ENCODE measurements at regions not wholly inside any gene's neighbourhood (a gene's known extent, or its start where the extent isn't known, plus 50 kb on each side); places are given as distances from the start of the nearest gene placed in this dataset.

DNA sequence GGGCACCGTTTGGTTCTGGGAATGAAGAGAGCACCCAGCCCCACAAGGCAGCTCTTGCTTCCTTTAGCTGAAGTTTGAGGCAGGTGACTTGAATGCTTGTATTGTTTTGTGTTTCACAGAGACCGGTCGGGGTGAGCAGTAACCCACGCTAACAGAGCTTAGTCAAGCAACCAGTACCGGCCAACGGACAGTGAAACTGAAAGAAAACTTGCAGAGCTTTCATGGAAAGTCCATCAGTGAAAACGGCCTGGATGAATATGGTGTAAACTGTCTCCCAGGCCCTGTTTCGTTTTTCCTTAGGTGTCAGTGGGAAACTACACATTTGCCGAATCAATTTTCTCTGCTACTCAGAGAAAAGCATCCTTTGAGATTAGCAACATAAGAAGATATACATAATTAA, 101.1 kb downstream of the LYZL1 start:
- Histone ChIP-seq H2BK15ac (ENCODE audit: low read length) (no peak overlapping the region), H3K79me1 (ENCODE audit: low read depth, low read length) (no peaks in the 10 kb centered on the region), H2AK5ac (ENCODE audit: low read depth, low read length) (no peak overlapping the region), H3K14ac (ENCODE audit: low read length) (no peak overlapping the region), H2AFZ (ENCODE audit: low read length) (no peak overlapping the region), H2BK12ac (ENCODE audit: low read length) (no peak overlapping the region), H3K4me1 (ENCODE audit: control insufficient read depth in 2 of 2, insufficient read depth in 1 of 2, low read depth in 1 of 2, low read length in 2 of 2) (no peaks in the 10 kb centered on the region), H3K27me3 (ENCODE audit: control insufficient read depth in 3 of 3, insufficient read depth in 3 of 3, low read depth in 1 of 3, low read length in 3 of 3) (no peaks in the 10 kb centered on the region), H2BK120ac (ENCODE audit: low read depth, low read length) (no peak overlapping the region), H3K18ac (ENCODE audit: low read length) (no peak overlapping the region), H4K91ac (ENCODE audit: low read depth, low read length, poor library complexity) (no peak overlapping the region), H2BK5ac (ENCODE audit: low read length) (no peak overlapping the region), H3K27ac (replicated peaks; ENCODE audit: low read length) (no peak overlapping the region), H3K4me3 (ENCODE audit: low read length in 2 of 2) (no peak overlapping the region), H3K9ac (ENCODE audit: low read depth, low read length, poor library complexity) (no peak overlapping the region), H4K8ac (ENCODE audit: low read depth, low read length) (no peak overlapping the region), H3K23ac (ENCODE audit: low read depth, low read length, poor library complexity) (no peak overlapping the region), H3K4ac (ENCODE audit: low read length) (no peak overlapping the region), H3K9me3 (replicated peaks in 1 of 2; ENCODE audit: control insufficient read depth in 2 of 2, insufficient read depth in 1 of 2, low read depth in 1 of 2, low read length in 2 of 2) (no peaks in the 10 kb centered on the region), H3K36me3 (replicated peaks in 1 of 2; ENCODE audit: control insufficient read depth in 2 of 2, insufficient read depth in 2 of 2, low read length in 2 of 2) (no peaks in the 10 kb centered on the region), H3K4me2 (ENCODE audit: insufficient read depth, low read length, poor library complexity, severe bottlenecking) (no peak overlapping the region)
- WGBS, 2 donors (ENCODE audit: extremely low coverage in 2 of 2, insufficient read length in 2 of 2, insufficient replicate concordance in 1 of 2), result no CpG with 5 or more reads among the region's 9 CpGs
- no peak for DNase-seq (ENCODE audit: low spot score)

GRCh38 chr10:29392376-29393021, 103.6 kb downstream of the LYZL1 start:
- Histone ChIP-seq H2BK5ac (ENCODE audit: low read length) (no peak overlapping the region), H4K8ac (ENCODE audit: low read depth, low read length) (no peak overlapping the region), H3K27me3 (ENCODE audit: control insufficient read depth in 3 of 3, insufficient read depth in 3 of 3, low read depth in 1 of 3, low read length in 3 of 3) (peaks cover 0 to 3% (median 0%) of the 10 kb centered on the region in 3 experiments), H3K4me2 (ENCODE audit: insufficient read depth, low read length, poor library complexity, severe bottlenecking) (no peak overlapping the region), H2BK12ac (ENCODE audit: low read length) (no peak overlapping the region), H3K79me1 (ENCODE audit: low read depth, low read length) (no peaks in the 10 kb centered on the region), H2AFZ (ENCODE audit: low read length) (no peak overlapping the region), H3K9ac (ENCODE audit: low read depth, low read length, poor library complexity) (no peak overlapping the region), H3K36me3 (replicated peaks in 1 of 2; ENCODE audit: control insufficient read depth in 2 of 2, insufficient read depth in 2 of 2, low read length in 2 of 2) (no peaks in the 10 kb centered on the region), H3K23ac (ENCODE audit: low read depth, low read length, poor library complexity) (no peak overlapping the region), H2BK120ac (ENCODE audit: low read depth, low read length) (no peak overlapping the region), H3K4ac (ENCODE audit: low read length) (no peak overlapping the region), H3K4me3 (ENCODE audit: low read length in 2 of 2) (no peak overlapping the region), H3K4me1 (ENCODE audit: control insufficient read depth in 2 of 2, insufficient read depth in 1 of 2, low read depth in 1 of 2, low read length in 2 of 2) (no peaks in the 10 kb centered on the region), H3K9me3 (replicated peaks in 1 of 2; ENCODE audit: control insufficient read depth in 2 of 2, insufficient read depth in 1 of 2, low read depth in 1 of 2, low read length in 2 of 2) (no peaks in the 10 kb centered on the region), H2AK5ac (ENCODE audit: low read depth, low read length) (no peak overlapping the region), H3K14ac (ENCODE audit: low read length) (no peak overlapping the region), H3K27ac (replicated peaks; ENCODE audit: low read length) (no peak overlapping the region), H2BK15ac (ENCODE audit: low read length) (no peak overlapping the region), H4K91ac (ENCODE audit: low read depth, low read length, poor library complexity) (no peak overlapping the region), H3K18ac (ENCODE audit: low read length) (no peak overlapping the region)
- no CpG with 5 or more reads among the region's 4 CpGs for WGBS, 2 donors (ENCODE audit: extremely low coverage in 2 of 2, insufficient read length in 2 of 2, insufficient replicate concordance in 1 of 2)
- DNase-seq (ENCODE audit: low spot score), result peak; percentile 32

DNA sequence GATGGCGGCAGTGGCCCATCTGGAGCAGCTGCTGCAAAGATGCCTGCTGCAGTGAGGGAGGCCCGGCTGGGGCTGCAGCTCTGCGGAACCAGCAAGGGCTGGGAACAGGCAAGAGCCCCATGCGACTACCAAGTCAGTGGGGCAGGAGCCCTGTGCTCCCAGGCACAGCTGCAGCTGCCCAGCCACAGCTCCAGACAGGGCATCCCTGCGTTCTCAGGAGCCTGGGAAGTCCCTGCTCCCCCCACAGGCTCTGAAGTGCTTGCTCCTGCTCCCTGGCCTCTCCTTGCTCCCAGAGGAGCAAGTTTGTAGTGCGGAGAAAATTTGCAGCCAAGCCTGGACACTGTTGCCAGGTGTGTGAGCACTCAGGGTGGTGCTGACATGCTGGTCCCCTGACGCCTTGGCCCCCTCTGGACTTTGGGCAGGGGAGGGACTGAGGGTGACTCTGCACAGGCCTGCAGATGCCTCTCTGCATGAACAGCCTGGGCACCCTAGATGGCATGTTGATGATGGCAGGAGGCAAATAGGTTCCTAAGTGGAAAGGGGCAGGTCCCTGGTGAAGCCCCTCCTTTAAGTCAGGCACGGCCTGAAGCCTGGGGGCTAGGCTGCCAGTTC, 105.6 kb downstream of the LYZL1 start:
- WGBS, 2 donors (ENCODE audit: extremely low coverage in 2 of 2, insufficient read length in 2 of 2, insufficient replicate concordance in 1 of 2), result no CpG with 5 or more reads among the region's 8 CpGs
- no peak for DNase-seq (ENCODE audit: low spot score)
- no peak overlapping the region for H2AFZ ChIP-seq (ENCODE audit: low read length)

DNA sequence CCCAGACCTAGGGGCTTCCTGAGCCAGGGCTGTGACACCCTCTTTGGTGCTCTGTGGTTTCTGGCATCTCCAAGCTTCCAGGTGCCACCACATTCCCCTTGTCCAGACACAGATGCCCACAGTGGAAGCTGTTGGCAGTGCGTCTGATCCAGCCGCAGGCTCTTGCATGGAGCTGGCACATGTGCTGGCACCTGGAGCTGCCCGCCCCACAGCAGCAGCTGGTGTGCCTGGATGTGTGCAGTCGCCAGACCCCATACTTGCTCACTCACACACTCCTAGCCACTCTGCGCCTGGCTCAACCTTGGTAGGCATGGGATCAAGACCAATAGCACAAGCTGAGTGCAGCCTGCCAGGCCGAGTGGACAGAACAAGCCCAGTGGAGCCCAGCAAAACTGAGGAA, 106.5 kb downstream of the LYZL1 start:
- WGBS, 2 donors (ENCODE audit: extremely low coverage in 2 of 2, insufficient read length in 2 of 2, insufficient replicate concordance in 1 of 2), result no CpG with 5 or more reads among the region's 6 CpGs
- no peaks in the 10 kb centered on the region for H3K79me1 ChIP-seq (ENCODE audit: low read depth, low read length)

More for the DNA sequence above, 105.6 kb downstream of the LYZL1 start:
- Histone ChIP-seq H3K4me2 (ENCODE audit: insufficient read depth, low read length, poor library complexity, severe bottlenecking) (no peak overlapping the region), H3K4me1 (ENCODE audit: control insufficient read depth in 2 of 2, insufficient read depth in 1 of 2, low read depth in 1 of 2, low read length in 2 of 2) (no peaks in the 10 kb centered on the region), H3K9me3 (replicated peaks in 1 of 2; ENCODE audit: control insufficient read depth in 2 of 2, insufficient read depth in 1 of 2, low read depth in 1 of 2, low read length in 2 of 2) (no peaks in the 10 kb centered on the region), H3K4ac (ENCODE audit: low read length) (no peak overlapping the region), H4K91ac (ENCODE audit: low read depth, low read length, poor library complexity) (no peak overlapping the region), H3K27me3 (ENCODE audit: control insufficient read depth in 3 of 3, insufficient read depth in 3 of 3, low read depth in 1 of 3, low read length in 3 of 3) (peaks cover 0 to 3% (median 0%) of the 10 kb centered on the region in 3 experiments), H3K36me3 (replicated peaks in 1 of 2; ENCODE audit: control insufficient read depth in 2 of 2, insufficient read depth in 2 of 2, low read length in 2 of 2) (no peaks in the 10 kb centered on the region), H2BK15ac (ENCODE audit: low read length) (no peak overlapping the region), H3K27ac (replicated peaks; ENCODE audit: low read length) (no peak overlapping the region), H3K18ac (ENCODE audit: low read length) (no peak overlapping the region), H4K8ac (ENCODE audit: low read depth, low read length) (no peak overlapping the region), H3K14ac (ENCODE audit: low read length) (no peak overlapping the region), H2BK12ac (ENCODE audit: low read length) (no peak overlapping the region), H3K79me1 (ENCODE audit: low read depth, low read length) (no peaks in the 10 kb centered on the region), H3K23ac (ENCODE audit: low read depth, low read length, poor library complexity) (no peak overlapping the region), H3K9ac (ENCODE audit: low read depth, low read length, poor library complexity) (no peak overlapping the region), H2AK5ac (ENCODE audit: low read depth, low read length) (no peak overlapping the region), H2BK120ac (ENCODE audit: low read depth, low read length) (no peak overlapping the region), H2BK5ac (ENCODE audit: low read length) (no peak overlapping the region), H3K4me3 (ENCODE audit: low read length in 2 of 2) (peak overlapping the region in 1 of 2 donors; percentile 32)

More for the DNA sequence above, 106.5 kb downstream of the LYZL1 start:
- Histone ChIP-seq H3K27me3 (ENCODE audit: control insufficient read depth in 3 of 3, insufficient read depth in 3 of 3, low read depth in 1 of 3, low read length in 3 of 3) (peaks cover 0 to 3% (median 0%) of the 10 kb centered on the region in 3 experiments), H2BK120ac (ENCODE audit: low read depth, low read length) (no peak overlapping the region), H3K4me1 (ENCODE audit: control insufficient read depth in 2 of 2, insufficient read depth in 1 of 2, low read depth in 1 of 2, low read length in 2 of 2) (no peaks in the 10 kb centered on the region), H3K14ac (ENCODE audit: low read length) (peak overlapping the region; percentile 33), H3K27ac (replicated peaks; ENCODE audit: low read length) (no peak overlapping the region), H3K4ac (ENCODE audit: low read length) (no peak overlapping the region), H3K23ac (ENCODE audit: low read depth, low read length, poor library complexity) (peak overlapping the region; percentile 26), H3K9ac (ENCODE audit: low read depth, low read length, poor library complexity) (no peak overlapping the region), H3K36me3 (replicated peaks in 1 of 2; ENCODE audit: control insufficient read depth in 2 of 2, insufficient read depth in 2 of 2, low read length in 2 of 2) (no peaks in the 10 kb centered on the region), H2BK5ac (ENCODE audit: low read length) (no peak overlapping the region), H3K9me3 (replicated peaks in 1 of 2; ENCODE audit: control insufficient read depth in 2 of 2, insufficient read depth in 1 of 2, low read depth in 1 of 2, low read length in 2 of 2) (peaks cover 0 to 3% of the 10 kb centered on the region in 2 donors), H2BK12ac (ENCODE audit: low read length) (no peak overlapping the region), H3K4me3 (ENCODE audit: low read length in 2 of 2) (no peak overlapping the region), H2BK15ac (ENCODE audit: low read length) (no peak overlapping the region), H2AFZ (ENCODE audit: low read length) (no peak overlapping the region), H4K8ac (ENCODE audit: low read depth, low read length) (no peak overlapping the region), H3K18ac (ENCODE audit: low read length) (peak overlapping the region; percentile 3), H2AK5ac (ENCODE audit: low read depth, low read length) (no peak overlapping the region), H4K91ac (ENCODE audit: low read depth, low read length, poor library complexity) (no peak overlapping the region), H3K4me2 (ENCODE audit: insufficient read depth, low read length, poor library complexity, severe bottlenecking) (no peak overlapping the region)
- no peak for DNase-seq (ENCODE audit: low spot score)
